ENCODE measurements at regions not wholly inside any gene's neighbourhood (a gene's known extent, or its start where the extent isn't known, plus 50 kb on each side); places are given as distances from the start of the nearest gene placed in this dataset.
A peak's percentile ranks its signal among the peaks of the same experiment; 100 is the strongest.

DNA sequence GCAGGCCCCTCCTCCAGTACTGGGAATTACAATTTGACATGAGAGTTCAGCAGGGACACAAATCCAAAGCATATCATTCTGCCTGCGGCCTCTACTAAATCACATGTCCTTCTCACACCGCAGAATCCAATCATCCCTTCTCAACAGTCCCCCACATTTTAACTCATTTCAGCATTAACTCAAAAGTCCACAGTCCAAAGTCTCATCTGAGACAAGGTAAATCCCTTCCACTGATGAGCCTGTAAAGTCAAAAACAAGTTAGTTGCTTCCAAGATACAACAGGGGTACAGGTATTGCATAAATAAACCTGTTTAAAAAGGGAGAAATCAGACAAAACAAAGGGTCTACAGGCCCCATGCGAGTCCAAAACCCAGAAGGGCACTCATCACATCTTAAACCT is 64.0 kb downstream of the EBNA1BP2 start:
- DNase-seq (no peak), ATAC-seq (no peak)
- H3K4me1 ChIP-seq = no peaks in the 10 kb centered on the region
- intact Hi-C loops (cut with DNase I) = no loop called here
- no peak overlapping the region for H3K27ac ChIP-seq
- TF ChIP-seq, protein P1, sequence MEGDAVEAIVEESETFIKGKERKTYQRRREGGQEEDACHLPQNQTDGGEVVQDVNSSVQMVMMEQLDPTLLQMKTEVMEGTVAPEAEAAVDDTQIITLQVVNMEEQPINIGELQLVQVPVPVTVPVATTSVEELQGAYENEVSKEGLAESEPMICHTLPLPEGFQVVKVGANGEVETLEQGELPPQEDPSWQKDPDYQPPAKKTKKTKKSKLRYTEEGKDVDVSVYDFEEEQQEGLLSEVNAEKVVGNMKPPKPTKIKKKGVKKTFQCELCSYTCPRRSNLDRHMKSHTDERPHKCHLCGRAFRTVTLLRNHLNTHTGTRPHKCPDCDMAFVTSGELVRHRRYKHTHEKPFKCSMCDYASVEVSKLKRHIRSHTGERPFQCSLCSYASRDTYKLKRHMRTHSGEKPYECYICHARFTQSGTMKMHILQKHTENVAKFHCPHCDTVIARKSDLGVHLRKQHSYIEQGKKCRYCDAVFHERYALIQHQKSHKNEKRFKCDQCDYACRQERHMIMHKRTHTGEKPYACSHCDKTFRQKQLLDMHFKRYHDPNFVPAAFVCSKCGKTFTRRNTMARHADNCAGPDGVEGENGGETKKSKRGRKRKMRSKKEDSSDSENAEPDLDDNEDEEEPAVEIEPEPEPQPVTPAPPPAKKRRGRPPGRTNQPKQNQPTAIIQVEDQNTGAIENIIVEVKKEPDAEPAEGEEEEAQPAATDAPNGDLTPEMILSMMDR (IDR thresholded peaks at IDR 0.05) = no peak
- no peaks in the 10 kb centered on the region for H3K36me3 ChIP-seq
- WGBS, 2 donors = 68 to 86% methylated on average over 3 of the region's 3 CpGs
- H3K9me3 ChIP-seq = peaks cover 0 to 33% (median 0%) of the 10 kb centered on the region in 11 donors
- H3K4me3 ChIP-seq = no peak overlapping the region
- H3K27me3 ChIP-seq = no peaks in the 10 kb centered on the region

DNA sequence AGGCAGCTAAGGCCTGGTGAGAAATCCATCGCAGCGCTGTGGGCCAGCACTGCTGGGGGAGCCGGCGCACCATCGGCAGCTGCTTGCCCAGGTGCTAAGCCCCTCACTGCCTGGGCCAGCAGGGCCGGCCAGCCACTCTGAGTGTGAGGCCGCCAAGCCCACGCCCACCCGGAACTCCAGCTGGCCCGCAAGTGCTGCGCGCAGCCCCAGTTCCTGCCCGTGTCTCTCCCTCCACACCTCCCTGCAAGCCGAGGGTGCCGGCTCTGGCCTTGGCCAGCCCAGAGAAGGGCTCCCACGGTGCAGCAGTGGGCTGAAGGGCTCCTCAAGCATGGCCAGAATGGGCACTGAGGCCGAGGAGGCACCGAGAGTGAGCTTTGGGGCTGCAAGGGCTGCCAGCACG is 64.4 kb downstream of the EBNA1BP2 start:
- DNase-seq (no peak), ATAC-seq (no peak)
- WGBS, 2 donors = 94% methylated on average over 19 of the region's 19 CpGs

DNA sequence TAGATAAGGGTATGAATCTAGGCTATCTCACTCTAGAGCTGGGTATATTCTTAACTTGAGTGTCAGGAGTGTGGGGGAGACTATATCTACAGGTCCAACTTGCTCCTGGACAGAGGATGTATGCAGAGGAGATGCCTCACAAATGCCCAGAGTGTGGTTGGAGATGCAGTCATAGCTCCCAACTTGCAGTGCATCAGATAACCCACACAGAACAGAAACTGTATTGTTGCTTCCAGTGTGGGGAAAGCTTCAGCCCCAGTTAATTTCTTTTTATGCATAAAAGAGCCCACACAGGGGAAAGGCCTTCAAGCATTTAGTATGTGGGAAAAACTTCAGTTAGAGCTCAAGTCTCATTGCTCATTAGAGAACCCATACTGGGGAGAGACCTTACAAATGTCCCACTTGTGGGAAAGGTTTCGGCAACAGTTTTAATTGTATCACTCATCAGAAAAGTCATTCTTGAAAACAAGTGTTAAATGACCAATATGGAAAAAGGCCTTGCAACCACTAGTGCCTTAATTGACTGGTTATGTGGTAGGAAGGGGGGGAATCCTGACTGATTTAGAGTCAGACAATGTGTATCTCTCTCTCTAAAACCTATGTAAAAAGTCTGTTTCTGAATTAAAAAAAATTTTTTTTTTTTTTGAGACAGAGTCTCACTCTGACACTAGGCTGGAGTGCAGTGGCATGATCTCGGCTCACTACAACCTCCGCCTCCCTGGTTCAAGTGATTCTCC is 67.9 kb downstream of the EBNA1BP2 start:
- no peak for ATAC-seq

More for the DNA sequence above, 64.4 kb downstream of the EBNA1BP2 start:
- no peak overlapping the region for H3K27ac ChIP-seq
- intact Hi-C loops (cut with DNase I) = no loop called here
- TF ChIP-seq, protein P1 (IDR thresholded peaks at IDR 0.05) = no peak
- peaks cover 0 to 33% (median 0%) of the 10 kb centered on the region in 11 donors for H3K9me3 ChIP-seq
- H3K4me1 ChIP-seq = no peaks in the 10 kb centered on the region
- H3K36me3 ChIP-seq = no peaks in the 10 kb centered on the region
- no peaks in the 10 kb centered on the region for H3K27me3 ChIP-seq
- no peak overlapping the region for H3K4me3 ChIP-seq

DNA sequence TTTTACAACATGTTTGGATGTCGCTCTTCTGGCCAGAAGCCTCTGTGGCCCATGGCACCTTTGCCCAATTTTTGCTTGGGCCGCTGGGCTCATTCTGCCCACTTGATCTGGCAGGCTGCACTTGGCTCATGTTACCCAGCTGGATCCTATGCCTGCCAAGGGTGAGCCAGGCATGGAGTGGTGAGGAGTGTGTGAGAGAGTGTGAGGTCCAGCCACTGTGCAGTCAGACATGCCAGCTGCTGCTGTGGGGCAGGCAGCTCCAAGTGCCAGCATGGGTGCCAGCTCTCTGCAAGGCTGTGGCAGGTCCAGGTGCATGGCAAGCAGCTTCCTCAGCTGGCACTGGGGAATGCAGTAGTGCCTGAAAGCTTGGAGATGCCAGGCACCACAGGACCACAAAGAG is 71.0 kb downstream of the EBNA1BP2 start:
- WGBS, 2 donors = 60 to 74% methylated on average over 2 of the region's 2 CpGs
- peak in 4 of 8 donors; percentile 11 to 67 (median 44) for ATAC-seq

More for the DNA sequence above, 67.9 kb downstream of the EBNA1BP2 start:
- no peak overlapping the region for H3K4me3 ChIP-seq
- H3K36me3 ChIP-seq = no peaks in the 10 kb centered on the region
- H3K27ac ChIP-seq = no peak overlapping the region
- no peaks in the 10 kb centered on the region for H3K4me1 ChIP-seq
- TF ChIP-seq, protein P1 (IDR thresholded peaks at IDR 0.05) = no peak
- no peak for DNase-seq
- intact Hi-C loops (cut with DNase I) = no loop called here
- H3K27me3 ChIP-seq = no peaks in the 10 kb centered on the region
- peaks cover 0 to 21% (median 0%) of the 10 kb centered on the region in 11 donors for H3K9me3 ChIP-seq
- WGBS, 2 donors = 95 to 97% methylated on average over 3 of the region's 3 CpGs

More for the DNA sequence above, 71.0 kb downstream of the EBNA1BP2 start:
- TF ChIP-seq, protein P1 (IDR thresholded peaks at IDR 0.05) = no peak
- Histone ChIP-seq H3K4me3 (no peak overlapping the region), H3K27me3 (no peaks in the 10 kb centered on the region), H3K27ac (no peak overlapping the region), H3K9me3 (peaks cover 0 to 13% (median 0%) of the 10 kb centered on the region in 11 donors), H3K4me1 (no peaks in the 10 kb centered on the region), H3K36me3 (no peaks in the 10 kb centered on the region)
- DNase-seq = peak in 1 of 2 donors; percentile 35
- intact Hi-C loops (cut with DNase I) = no loop called here

Measured in heart right ventricle (tissue), 16 donors.